ENCODE measurements at regions not wholly inside any gene's neighbourhood (a gene's known extent, or its start where the extent isn't known, plus 50 kb on each side); places are given as distances from the start of the nearest gene placed in this dataset.

DNA sequence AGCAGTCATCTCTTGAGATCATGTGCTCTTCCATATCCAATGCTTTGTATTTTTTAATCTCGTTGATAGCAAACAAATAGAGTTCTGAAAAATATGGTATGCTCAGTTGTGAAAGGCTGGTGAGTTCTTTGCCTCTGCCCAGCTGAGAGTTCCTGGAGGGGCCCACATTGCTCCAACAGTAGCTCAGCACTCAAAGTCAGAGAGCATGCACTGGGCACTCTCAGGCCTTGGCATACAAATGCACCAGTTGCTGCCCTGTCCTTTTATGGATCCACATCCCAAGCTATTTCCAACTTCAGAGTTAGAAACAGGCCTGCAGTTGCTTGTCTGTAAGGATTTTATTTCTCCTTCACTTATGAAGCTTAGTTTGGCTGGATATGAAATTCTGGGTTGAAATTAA is 181.7 kb upstream of the CHRNA7 start:
- H4K5ac ChIP-seq (ENCODE audit: low read length), result no peak overlapping the region
- no peaks in the 10 kb centered on the region for H3K79me2 ChIP-seq (ENCODE audit: control insufficient read depth, insufficient read depth, low read length)
- H2BK120ac ChIP-seq (ENCODE audit: low read depth, low read length), result no peak overlapping the region
- H3K18ac ChIP-seq (ENCODE audit: low read length), result no peak overlapping the region
- no peak overlapping the region for H2AK5ac ChIP-seq (ENCODE audit: low read length)
- WGBS (ENCODE audit: extremely low coverage, insufficient coverage, low lambda C conversion rate), result no CpG with 5 or more reads among the region's 1 CpG
- H3K9ac ChIP-seq (ENCODE audit: low read length), result no peak overlapping the region
- H3K23ac ChIP-seq (ENCODE audit: low read length), result no peak overlapping the region
- H2BK5ac ChIP-seq (ENCODE audit: low read length), result no peak overlapping the region
- H3K4me1 ChIP-seq (ENCODE audit: control insufficient read depth, low read depth, low read length), result no peaks in the 10 kb centered on the region
- H3K79me1 ChIP-seq (ENCODE audit: low read length), result no peaks in the 10 kb centered on the region
- H3K27me3 ChIP-seq (ENCODE audit: insufficient read depth, low read length, poor library complexity), result no peaks in the 10 kb centered on the region
- no peak overlapping the region for H3K4me2 ChIP-seq (ENCODE audit: low read length)
- H4K8ac ChIP-seq (ENCODE audit: low read depth, low read length), result no peak overlapping the region
- H3K4ac ChIP-seq (ENCODE audit: low read depth, low read length), result no peak overlapping the region
- no peak overlapping the region for H3K27ac ChIP-seq (ENCODE audit: low read depth, low read length)
- no peak overlapping the region for H2BK15ac ChIP-seq (replicated peaks; ENCODE audit: low read depth)
- H3K36me3 ChIP-seq (ENCODE audit: control insufficient read depth, insufficient read depth, low read length), result no peaks in the 10 kb centered on the region
- no peak for DNase-seq
- H3K56ac ChIP-seq (ENCODE audit: low read length), result no peak overlapping the region
- no peak overlapping the region for H3K4me3 ChIP-seq (ENCODE audit: low read length)

GRCh38 chr15:31852933-31853799 is 177.1 kb upstream of the CHRNA7 start:
- no peak overlapping the region for H3K23ac ChIP-seq (ENCODE audit: low read length)
- no peak overlapping the region for H3K4ac ChIP-seq (ENCODE audit: low read depth, low read length)
- H3K56ac ChIP-seq (ENCODE audit: low read length), result no peak overlapping the region
- no peak for DNase-seq
- no peak overlapping the region for H3K18ac ChIP-seq (ENCODE audit: low read length)
- no peak overlapping the region for H4K8ac ChIP-seq (ENCODE audit: low read depth, low read length)
- H2BK120ac ChIP-seq (ENCODE audit: low read depth, low read length), result no peak overlapping the region
- H3K4me2 ChIP-seq (ENCODE audit: low read length), result no peak overlapping the region
- no peak overlapping the region for H3K9ac ChIP-seq (ENCODE audit: low read length)
- peaks cover 2% of the 10 kb centered on the region for H3K4me1 ChIP-seq (ENCODE audit: control insufficient read depth, low read depth, low read length)
- H3K27me3 ChIP-seq (ENCODE audit: insufficient read depth, low read length, poor library complexity), result no peaks in the 10 kb centered on the region
- no peak overlapping the region for H3K4me3 ChIP-seq (ENCODE audit: low read length)
- H3K27ac ChIP-seq (ENCODE audit: low read depth, low read length), result no peak overlapping the region
- no peak overlapping the region for H2BK5ac ChIP-seq (ENCODE audit: low read length)
- no CpG with 5 or more reads among the region's 6 CpGs for WGBS (ENCODE audit: extremely low coverage, insufficient coverage, low lambda C conversion rate)
- no peak overlapping the region for H2AK5ac ChIP-seq (ENCODE audit: low read length)
- no peak overlapping the region for H4K5ac ChIP-seq (ENCODE audit: low read length)
- H3K79me1 ChIP-seq (ENCODE audit: low read length), result no peaks in the 10 kb centered on the region
- H3K79me2 ChIP-seq (ENCODE audit: control insufficient read depth, insufficient read depth, low read length), result no peaks in the 10 kb centered on the region
- H2BK15ac ChIP-seq (replicated peaks; ENCODE audit: low read depth), result no peak overlapping the region
- H3K36me3 ChIP-seq (ENCODE audit: control insufficient read depth, insufficient read depth, low read length), result no peaks in the 10 kb centered on the region

GRCh38 chr15:31856581-31856980 is 173.7 kb upstream of the CHRNA7 start:
- no peaks in the 10 kb centered on the region for H3K27me3 ChIP-seq (ENCODE audit: insufficient read depth, low read length, poor library complexity)
- no peak overlapping the region for H2BK120ac ChIP-seq (ENCODE audit: low read depth, low read length)
- no peak overlapping the region for H4K5ac ChIP-seq (ENCODE audit: low read length)
- H2BK15ac ChIP-seq (replicated peaks; ENCODE audit: low read depth), result no peak overlapping the region
- no peak overlapping the region for H3K18ac ChIP-seq (ENCODE audit: low read length)
- no peaks in the 10 kb centered on the region for H3K79me1 ChIP-seq (ENCODE audit: low read length)
- no peak overlapping the region for H3K27ac ChIP-seq (ENCODE audit: low read depth, low read length)
- no peak overlapping the region for H2AK5ac ChIP-seq (ENCODE audit: low read length)
- no peak overlapping the region for H2BK5ac ChIP-seq (ENCODE audit: low read length)
- no peaks in the 10 kb centered on the region for H3K79me2 ChIP-seq (ENCODE audit: control insufficient read depth, insufficient read depth, low read length)
- H3K4ac ChIP-seq (ENCODE audit: low read depth, low read length), result no peak overlapping the region
- no peak overlapping the region for H3K56ac ChIP-seq (ENCODE audit: low read length)
- H3K36me3 ChIP-seq (ENCODE audit: control insufficient read depth, insufficient read depth, low read length), result no peaks in the 10 kb centered on the region
- no peak overlapping the region for H3K4me3 ChIP-seq (ENCODE audit: low read length)
- no peak overlapping the region for H3K4me2 ChIP-seq (ENCODE audit: low read length)
- no peak overlapping the region for H3K9ac ChIP-seq (ENCODE audit: low read length)
- no CpG with 5 or more reads among the region's 12 CpGs for WGBS (ENCODE audit: extremely low coverage, insufficient coverage, low lambda C conversion rate)
- no peak for DNase-seq
- H4K8ac ChIP-seq (ENCODE audit: low read depth, low read length), result no peak overlapping the region
- H3K4me1 ChIP-seq (ENCODE audit: control insufficient read depth, low read depth, low read length), result peaks cover 2% of the 10 kb centered on the region
- H3K23ac ChIP-seq (ENCODE audit: low read length), result no peak overlapping the region

GRCh38 chr15:31857194-31857593 is 173.1 kb upstream of the CHRNA7 start:
- no peak overlapping the region for H3K4ac ChIP-seq (ENCODE audit: low read depth, low read length)
- no peak overlapping the region for H4K5ac ChIP-seq (ENCODE audit: low read length)
- no peak overlapping the region for H2AK5ac ChIP-seq (ENCODE audit: low read length)
- H3K9ac ChIP-seq (ENCODE audit: low read length), result no peak overlapping the region
- H3K27me3 ChIP-seq (ENCODE audit: insufficient read depth, low read length, poor library complexity), result no peaks in the 10 kb centered on the region
- peak; percentile 36 for DNase-seq
- no peak overlapping the region for H3K23ac ChIP-seq (ENCODE audit: low read length)
- no CpG with 5 or more reads among the region's 6 CpGs for WGBS (ENCODE audit: extremely low coverage, insufficient coverage, low lambda C conversion rate)
- no peaks in the 10 kb centered on the region for H3K36me3 ChIP-seq (ENCODE audit: control insufficient read depth, insufficient read depth, low read length)
- no peaks in the 10 kb centered on the region for H3K79me1 ChIP-seq (ENCODE audit: low read length)
- H3K56ac ChIP-seq (ENCODE audit: low read length), result no peak overlapping the region
- H3K4me1 ChIP-seq (ENCODE audit: control insufficient read depth, low read depth, low read length), result peaks cover 2% of the 10 kb centered on the region
- no peaks in the 10 kb centered on the region for H3K79me2 ChIP-seq (ENCODE audit: control insufficient read depth, insufficient read depth, low read length)
- no peak overlapping the region for H3K4me3 ChIP-seq (ENCODE audit: low read length)
- H4K8ac ChIP-seq (ENCODE audit: low read depth, low read length), result no peak overlapping the region
- no peak overlapping the region for H2BK15ac ChIP-seq (replicated peaks; ENCODE audit: low read depth)
- H3K18ac ChIP-seq (ENCODE audit: low read length), result no peak overlapping the region
- no peak overlapping the region for H2BK5ac ChIP-seq (ENCODE audit: low read length)
- H3K27ac ChIP-seq (ENCODE audit: low read depth, low read length), result no peak overlapping the region
- H2BK120ac ChIP-seq (ENCODE audit: low read depth, low read length), result no peak overlapping the region
- H3K4me2 ChIP-seq (ENCODE audit: low read length), result no peak overlapping the region

DNA sequence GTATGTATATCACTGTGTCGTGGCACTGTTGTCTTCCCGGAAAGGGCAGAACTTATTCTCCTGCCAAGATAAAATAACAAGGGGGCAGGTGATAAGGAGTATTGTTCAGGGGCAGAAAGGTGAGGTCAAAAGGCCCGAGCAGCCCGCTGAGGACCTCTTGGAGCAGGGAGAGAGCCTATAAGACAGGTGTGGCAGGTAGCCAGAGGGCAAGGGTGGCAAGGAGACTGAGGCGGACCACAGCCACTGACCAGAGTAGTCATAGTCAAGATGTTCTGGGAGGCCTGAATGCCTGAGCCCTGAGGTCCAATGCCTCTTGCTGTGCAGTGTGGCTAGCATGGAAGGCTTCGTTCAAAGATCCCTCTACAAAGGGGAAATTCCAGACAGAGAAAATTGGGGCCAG is 172.3 kb upstream of the CHRNA7 start:
- Histone ChIP-seq H2BK120ac (ENCODE audit: low read depth, low read length) (no peak overlapping the region), H3K4me1 (ENCODE audit: control insufficient read depth, low read depth, low read length) (peaks cover 2% of the 10 kb centered on the region), H3K4ac (ENCODE audit: low read depth, low read length) (no peak overlapping the region), H3K27me3 (ENCODE audit: insufficient read depth, low read length, poor library complexity) (no peaks in the 10 kb centered on the region), H3K79me2 (ENCODE audit: control insufficient read depth, insufficient read depth, low read length) (no peaks in the 10 kb centered on the region), H3K9ac (ENCODE audit: low read length) (no peak overlapping the region), H4K8ac (ENCODE audit: low read depth, low read length) (no peak overlapping the region), H3K36me3 (ENCODE audit: control insufficient read depth, insufficient read depth, low read length) (no peaks in the 10 kb centered on the region), H3K79me1 (ENCODE audit: low read length) (no peaks in the 10 kb centered on the region), H2BK15ac (replicated peaks; ENCODE audit: low read depth) (no peak overlapping the region), H3K56ac (ENCODE audit: low read length) (no peak overlapping the region), H3K23ac (ENCODE audit: low read length) (no peak overlapping the region), H3K4me2 (ENCODE audit: low read length) (no peak overlapping the region), H4K5ac (ENCODE audit: low read length) (no peak overlapping the region), H3K4me3 (ENCODE audit: low read length) (no peak overlapping the region), H2AK5ac (ENCODE audit: low read length) (no peak overlapping the region), H2BK5ac (ENCODE audit: low read length) (no peak overlapping the region), H3K27ac (ENCODE audit: low read depth, low read length) (no peak overlapping the region), H3K18ac (ENCODE audit: low read length) (no peak overlapping the region)
- no peak for DNase-seq
- no CpG with 5 or more reads among the region's 6 CpGs for WGBS (ENCODE audit: extremely low coverage, insufficient coverage, low lambda C conversion rate)

DNA sequence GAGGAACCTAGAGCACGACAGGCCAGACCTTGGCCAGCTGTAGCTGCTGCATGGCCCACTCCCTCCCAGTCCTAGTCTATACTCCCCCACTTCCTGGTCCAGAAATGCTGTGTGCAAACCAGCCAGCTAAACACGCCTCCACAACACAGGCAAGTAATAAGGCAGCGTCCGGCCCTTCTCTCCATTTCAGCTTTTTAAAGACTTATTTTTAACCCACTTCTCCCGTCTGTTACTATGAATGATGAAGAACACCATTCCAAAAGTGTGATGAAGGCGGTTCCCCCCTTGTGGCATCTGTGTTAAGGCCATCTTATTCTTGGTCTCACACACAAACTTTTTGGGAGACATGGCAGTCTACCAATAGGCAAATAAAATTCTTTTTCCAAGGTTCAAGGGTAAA is 164.1 kb upstream of the CHRNA7 start:
- Histone ChIP-seq H3K4me3 (ENCODE audit: low read length) (no peak overlapping the region), H3K27ac (ENCODE audit: low read depth, low read length) (no peak overlapping the region), H3K36me3 (ENCODE audit: control insufficient read depth, insufficient read depth, low read length) (no peaks in the 10 kb centered on the region), H2AK5ac (ENCODE audit: low read length) (no peak overlapping the region), H2BK5ac (ENCODE audit: low read length) (no peak overlapping the region), H4K8ac (ENCODE audit: low read depth, low read length) (no peak overlapping the region), H3K23ac (ENCODE audit: low read length) (no peak overlapping the region), H3K4me1 (ENCODE audit: control insufficient read depth, low read depth, low read length) (peaks cover 3% of the 10 kb centered on the region), H3K4me2 (ENCODE audit: low read length) (no peak overlapping the region), H3K56ac (ENCODE audit: low read length) (no peak overlapping the region), H3K4ac (ENCODE audit: low read depth, low read length) (no peak overlapping the region), H3K79me2 (ENCODE audit: control insufficient read depth, insufficient read depth, low read length) (no peaks in the 10 kb centered on the region), H3K9ac (ENCODE audit: low read length) (no peak overlapping the region), H3K27me3 (ENCODE audit: insufficient read depth, low read length, poor library complexity) (peaks cover 2% of the 10 kb centered on the region), H3K79me1 (ENCODE audit: low read length) (no peaks in the 10 kb centered on the region), H2BK15ac (replicated peaks; ENCODE audit: low read depth) (no peak overlapping the region), H4K5ac (ENCODE audit: low read length) (no peak overlapping the region), H2BK120ac (ENCODE audit: low read depth, low read length) (no peak overlapping the region), H3K18ac (ENCODE audit: low read length) (no peak overlapping the region)
- DNase-seq, result no peak
- no CpG with 5 or more reads among the region's 6 CpGs for WGBS (ENCODE audit: extremely low coverage, insufficient coverage, low lambda C conversion rate)
